HFFc6 (cell line): ENCODE measurements at regions not wholly inside any gene's neighbourhood (a gene's known extent, or its start where the extent isn't known, plus 50 kb on each side); places are given as distances from the start of the nearest gene placed in this dataset.

ENCODE experiments used
- DNase-seq: peaks from one replicate; pipeline ENCODE4 v3.0.0-alpha.2; 2018
- H3K27ac Mint-ChIP-seq: 2 replicates; pipeline ENCODE4 v1.8.0; 2020; ENCODE audit warnings: mild to moderate bottlenecking, mixed read lengths
- H3K27me3 Mint-ChIP-seq: 2 replicates; pipeline ENCODE4 v1.8.0; 2021; ENCODE audit warnings: mild to moderate bottlenecking, moderate library complexity, mixed read lengths; ENCODE audit not compliant: insufficient read depth
- H3K36me3 Mint-ChIP-seq: 2 replicates; pipeline ENCODE4 v1.8.0; 2021; ENCODE audit warnings: low read depth, mixed read lengths
- H3K4me1 Mint-ChIP-seq: 2 replicates; pipeline ENCODE4 v1.8.0; 2020; ENCODE audit warnings: low read depth, mixed read lengths
- H3K4me3 Mint-ChIP-seq: 2 replicates; pipeline ENCODE4 v1.8.0; 2020; ENCODE audit warnings: mild to moderate bottlenecking, moderate library complexity, mixed read lengths
- H3K9me3 Mint-ChIP-seq: 2 replicates; pipeline ENCODE4 v1.8.0; 2020; ENCODE audit warnings: mild to moderate bottlenecking, mixed read lengths
- CTCF ChIP-seq: fragments of 200-600 bp; sonication (generic); IDR thresholded peaks from 2 replicates; pipeline ENCODE4 v1.5.0; 2021; ENCODE audit warnings: antibody characterized with exemption, mild to moderate bottlenecking

GRCh38 chr3:13266005-13266404 is 154.1 kb downstream of the NUP210 start:
- DNase-seq = no peak
- no peak for TF ChIP-seq CTCF
- Mint-ChIP-seq H3K4me1 (no peaks in the 10 kb centered on the region), H3K4me3 (no peak overlapping the region), H3K9me3 (peaks cover 10% of the 10 kb centered on the region; the same call in 1 of the 2 replicates), H3K27ac (no peak overlapping the region), H3K36me3 (no peaks in the 10 kb centered on the region), H3K27me3 (peaks cover 33% of the 10 kb centered on the region)

- Mint-ChIP-seq H3K4me3 (no peak overlapping the region), H3K27me3 (peaks cover 33% of the 10 kb centered on the region), H3K36me3 (no peaks in the 10 kb centered on the region), H3K27ac (no peak overlapping the region), H3K9me3 (peaks cover 10% of the 10 kb centered on the region; the same call in 1 of the 2 replicates), H3K4me1 (no peaks in the 10 kb centered on the region)
- DNase-seq = no peak
- TF ChIP-seq CTCF = no peak
These were observed 154.6 kb downstream of the NUP210 start for GRCh38 chr3:13265507-13265906.

- H3K27me3 Mint-ChIP-seq = peaks cover 33% of the 10 kb centered on the region
- no peak for TF ChIP-seq CTCF
- no peak overlapping the region for H3K27ac Mint-ChIP-seq
- H3K4me3 Mint-ChIP-seq = no peak overlapping the region
- H3K4me1 Mint-ChIP-seq = no peaks in the 10 kb centered on the region
- no peaks in the 10 kb centered on the region for H3K36me3 Mint-ChIP-seq
- H3K9me3 Mint-ChIP-seq = peaks cover 10% of the 10 kb centered on the region; the same call in 1 of the 2 replicates
- DNase-seq = no peak
These were observed 155.1 kb downstream of the NUP210 start for GRCh38 chr3:13265016-13265415.

GRCh38 chr3:13264468-13264795 is 155.7 kb downstream of the NUP210 start:
- peaks cover 37% of the 10 kb centered on the region for H3K27me3 Mint-ChIP-seq
- H3K36me3 Mint-ChIP-seq = no peaks in the 10 kb centered on the region
- H3K4me1 Mint-ChIP-seq = no peaks in the 10 kb centered on the region
- DNase-seq = no peak
- H3K9me3 Mint-ChIP-seq = peaks cover 9% of the 10 kb centered on the region; the same call in 1 of the 2 replicates
- H3K27ac Mint-ChIP-seq = no peak overlapping the region
- TF ChIP-seq CTCF = no peak
- H3K4me3 Mint-ChIP-seq = no peak overlapping the region

- H3K9me3 Mint-ChIP-seq = peaks cover 4% of the 10 kb centered on the region; the same call in 1 of the 2 replicates
These were observed 156.2 kb downstream of the NUP210 start for GRCh38 chr3:13263770-13264467.

More at GRCh38 chr3:13263770-13264467, 156.2 kb downstream of the NUP210 start:
- Mint-ChIP-seq H3K4me3 (no peak overlapping the region), H3K27ac (no peak overlapping the region), H3K4me1 (no peaks in the 10 kb centered on the region), H3K36me3 (no peaks in the 10 kb centered on the region), H3K27me3 (peaks cover 41% of the 10 kb centered on the region)
- no peak for DNase-seq
- TF ChIP-seq CTCF = no peak
